ENCODE measurements at regions not wholly inside any gene's neighbourhood (a gene's known extent, or its start where the extent isn't known, plus 50 kb on each side); places are given as distances from the start of the nearest gene placed in this dataset.

- Histone ChIP-seq H3K27ac (ENCODE audit: low read depth, low read length, poor library complexity, severe bottlenecking) (peak overlapping the region; percentile 87), H3K4me3 (ENCODE audit: low read depth, low read length, poor library complexity, severe bottlenecking) (no peak overlapping the region), H3K79me2 (ENCODE audit: insufficient read depth, low read depth, low read length) (no peaks in the 10 kb centered on the region), H2AFZ (ENCODE audit: low read length) (no peak overlapping the region; the same call in 1 of the 2 replicates), H3K9me3 (ENCODE audit: low read length) (peaks cover 11% of the 10 kb centered on the region; the same call in 1 of the 2 replicates), H3K9me2 (ENCODE audit: insufficient read depth, low read length) (no peaks in the 10 kb centered on the region), H3K4me2 (ENCODE audit: low read length) (peak overlapping the region; percentile 51), H3K36me3 (ENCODE audit: insufficient read depth, low read length) (peaks cover 8% of the 10 kb centered on the region; the same call in 1 of the 2 replicates), H3K4me1 (ENCODE audit: insufficient read depth, low read length, poor library complexity, severe bottlenecking) (peaks cover 99% of the 10 kb centered on the region), H4K20me1 (ENCODE audit: insufficient read depth, low read length) (no peaks in the 10 kb centered on the region)
- CTCF ChIA-PET (ENCODE audit: unreplicated experiment): no interaction called here
- BruUV-seq (replicated peaks): no TSS peak
- no peak for TF ChIP-seq CTCF (conservative IDR thresholded peaks at IDR 0.05; ENCODE audit: low read length)
- TF ChIP-seq EZH2phosphoT487 (IDR thresholded peaks at IDR 0.05; ENCODE audit: borderline replicate concordance, low read depth, low read length): no peak
- POLR2A ChIA-PET: interaction anchor here (0.6 to 1.3 kb wide), 10 partner anchors 20 to 512 kb away, joined by 3 to 5 read pairs (median 4); no protein-coding TSS in a partner anchor
- no peak for DNase-seq (ENCODE audit: low spot score)
- intact Hi-C loops (cut with micrococcal nuclease; ENCODE audit: unreplicated experiment): loop anchor here (2.0 to 5.0 kb wide), 2 partner anchors 65 to 167 kb away; no protein-coding TSS in a partner anchor
Measured at GRCh38 chr1:235009561-235010306, 118.9 kb downstream of the TOMM20 start.

GRCh38 chr1:235009074-235009473 is 119.6 kb downstream of the TOMM20 start:
- no peaks in the 10 kb centered on the region for H3K79me2 ChIP-seq (ENCODE audit: insufficient read depth, low read depth, low read length)
- CTCF ChIA-PET (ENCODE audit: unreplicated experiment): no interaction called here
- POLR2A ChIA-PET: interaction anchor here (0.6 to 1.3 kb wide), 11 partner anchors 18 to 397 kb away, joined by 3 to 5 read pairs (median 3); no protein-coding TSS in a partner anchor
- BruUV-seq (replicated peaks): no TSS peak
- H2AFZ ChIP-seq (ENCODE audit: low read length): no peak overlapping the region
- intact Hi-C loops (cut with micrococcal nuclease; ENCODE audit: unreplicated experiment): loop anchor here (5.0 kb wide), 1 partner anchor 167 kb away; no protein-coding TSS in a partner anchor
- peaks cover 11% of the 10 kb centered on the region; the same call in 1 of the 2 replicates for H3K9me3 ChIP-seq (ENCODE audit: low read length)
- TF ChIP-seq CTCF (conservative IDR thresholded peaks at IDR 0.05; ENCODE audit: low read length) (no peak), EZH2phosphoT487 (IDR thresholded peaks at IDR 0.05; ENCODE audit: borderline replicate concordance, low read depth, low read length) (no peak)
- peak overlapping the region; percentile 87 for H3K27ac ChIP-seq (ENCODE audit: low read depth, low read length, poor library complexity, severe bottlenecking)
- H4K20me1 ChIP-seq (ENCODE audit: insufficient read depth, low read length): no peaks in the 10 kb centered on the region
- H3K4me2 ChIP-seq (ENCODE audit: low read length): peak overlapping the region; percentile 51
- peaks cover 8% of the 10 kb centered on the region; the same call in 1 of the 2 replicates for H3K36me3 ChIP-seq (ENCODE audit: insufficient read depth, low read length)
- peaks cover 99% of the 10 kb centered on the region for H3K4me1 ChIP-seq (ENCODE audit: insufficient read depth, low read length, poor library complexity, severe bottlenecking)
- peak overlapping the region; percentile 23 for H3K4me3 ChIP-seq (ENCODE audit: low read depth, low read length, poor library complexity, severe bottlenecking)
- peak; percentile 60 for DNase-seq (ENCODE audit: low spot score)
- no peaks in the 10 kb centered on the region for H3K9me2 ChIP-seq (ENCODE audit: insufficient read depth, low read length)

All from OCI-LY7 (cell line).